ENCODE measurements at regions not wholly inside any gene's neighbourhood (a gene's known extent, or its start where the extent isn't known, plus 50 kb on each side); places are given as distances from the start of the nearest gene placed in this dataset.

DNA sequence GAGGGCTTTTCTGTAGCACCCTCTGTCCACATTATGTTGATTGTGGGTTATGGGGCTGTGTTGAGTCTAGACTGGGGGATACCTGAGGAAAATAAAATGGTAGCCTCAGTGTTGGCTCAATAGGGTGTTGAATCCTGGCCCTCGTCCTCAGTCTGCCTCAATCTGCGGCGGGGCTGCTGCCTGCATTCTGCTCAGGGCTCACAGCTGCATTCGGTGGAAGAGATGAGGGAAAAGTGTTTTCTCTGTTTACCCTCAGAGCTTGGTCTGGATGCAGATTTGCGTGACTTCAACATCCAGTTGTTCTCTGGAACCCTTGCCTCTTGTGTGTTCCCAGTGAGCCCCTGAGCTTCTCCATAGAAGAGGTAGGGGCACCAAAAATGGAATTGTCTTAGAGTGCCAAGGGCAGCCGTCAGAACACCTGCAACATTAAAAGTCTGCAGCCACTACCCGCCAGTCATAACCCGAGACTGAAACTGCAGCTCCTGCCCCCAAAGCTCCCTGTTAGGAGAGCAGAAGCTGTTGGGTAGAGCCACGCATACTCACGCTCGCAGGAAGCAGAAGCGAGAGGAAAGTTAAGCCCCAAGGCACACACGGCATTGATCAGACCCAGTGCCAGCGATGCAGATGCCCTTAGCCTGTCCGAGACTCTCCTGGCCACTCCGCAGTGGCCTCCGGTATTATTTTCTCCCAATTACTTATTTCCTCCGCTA is 215.3 kb upstream of the C1orf174 start:
- TF ChIP-seq, protein P1, sequence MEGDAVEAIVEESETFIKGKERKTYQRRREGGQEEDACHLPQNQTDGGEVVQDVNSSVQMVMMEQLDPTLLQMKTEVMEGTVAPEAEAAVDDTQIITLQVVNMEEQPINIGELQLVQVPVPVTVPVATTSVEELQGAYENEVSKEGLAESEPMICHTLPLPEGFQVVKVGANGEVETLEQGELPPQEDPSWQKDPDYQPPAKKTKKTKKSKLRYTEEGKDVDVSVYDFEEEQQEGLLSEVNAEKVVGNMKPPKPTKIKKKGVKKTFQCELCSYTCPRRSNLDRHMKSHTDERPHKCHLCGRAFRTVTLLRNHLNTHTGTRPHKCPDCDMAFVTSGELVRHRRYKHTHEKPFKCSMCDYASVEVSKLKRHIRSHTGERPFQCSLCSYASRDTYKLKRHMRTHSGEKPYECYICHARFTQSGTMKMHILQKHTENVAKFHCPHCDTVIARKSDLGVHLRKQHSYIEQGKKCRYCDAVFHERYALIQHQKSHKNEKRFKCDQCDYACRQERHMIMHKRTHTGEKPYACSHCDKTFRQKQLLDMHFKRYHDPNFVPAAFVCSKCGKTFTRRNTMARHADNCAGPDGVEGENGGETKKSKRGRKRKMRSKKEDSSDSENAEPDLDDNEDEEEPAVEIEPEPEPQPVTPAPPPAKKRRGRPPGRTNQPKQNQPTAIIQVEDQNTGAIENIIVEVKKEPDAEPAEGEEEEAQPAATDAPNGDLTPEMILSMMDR (IDR thresholded peaks at IDR 0.05; ENCODE audit: insufficient read depth, low read depth, low read length, missing control alignments), result no peak
- no peak overlapping the region for H3K4me3 ChIP-seq (ENCODE audit: low read depth, low read length)

DNA sequence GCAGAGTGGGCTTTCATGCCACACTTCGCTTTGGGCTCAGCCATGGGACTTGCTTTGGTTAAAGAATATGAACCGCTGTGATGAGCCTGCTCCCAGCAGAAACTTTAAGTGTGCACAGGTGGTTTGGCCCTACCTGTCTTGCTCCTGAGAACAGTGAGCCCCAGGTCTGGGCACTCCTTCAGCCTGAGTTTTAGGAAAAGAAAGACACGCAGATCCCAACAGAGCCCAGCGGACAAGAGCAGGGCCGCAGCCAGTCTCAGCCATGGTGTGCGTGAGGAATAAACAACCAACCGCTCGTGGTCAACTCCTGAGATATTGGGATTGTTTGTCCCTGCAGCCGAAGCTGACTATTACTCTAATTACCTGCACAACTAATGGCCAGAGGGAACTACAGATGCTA is 217.1 kb upstream of the C1orf174 start:
- DNase-seq (ENCODE audit: low read depth), result no peak
- TF ChIP-seq, protein P1 (IDR thresholded peaks at IDR 0.05; ENCODE audit: insufficient read depth, low read depth, low read length, missing control alignments), result no peak
- H3K4me3 ChIP-seq (ENCODE audit: low read depth, low read length), result no peak overlapping the region

More for the DNA sequence above, 215.3 kb upstream of the C1orf174 start:
- no peak for DNase-seq (ENCODE audit: low read depth)

DNA sequence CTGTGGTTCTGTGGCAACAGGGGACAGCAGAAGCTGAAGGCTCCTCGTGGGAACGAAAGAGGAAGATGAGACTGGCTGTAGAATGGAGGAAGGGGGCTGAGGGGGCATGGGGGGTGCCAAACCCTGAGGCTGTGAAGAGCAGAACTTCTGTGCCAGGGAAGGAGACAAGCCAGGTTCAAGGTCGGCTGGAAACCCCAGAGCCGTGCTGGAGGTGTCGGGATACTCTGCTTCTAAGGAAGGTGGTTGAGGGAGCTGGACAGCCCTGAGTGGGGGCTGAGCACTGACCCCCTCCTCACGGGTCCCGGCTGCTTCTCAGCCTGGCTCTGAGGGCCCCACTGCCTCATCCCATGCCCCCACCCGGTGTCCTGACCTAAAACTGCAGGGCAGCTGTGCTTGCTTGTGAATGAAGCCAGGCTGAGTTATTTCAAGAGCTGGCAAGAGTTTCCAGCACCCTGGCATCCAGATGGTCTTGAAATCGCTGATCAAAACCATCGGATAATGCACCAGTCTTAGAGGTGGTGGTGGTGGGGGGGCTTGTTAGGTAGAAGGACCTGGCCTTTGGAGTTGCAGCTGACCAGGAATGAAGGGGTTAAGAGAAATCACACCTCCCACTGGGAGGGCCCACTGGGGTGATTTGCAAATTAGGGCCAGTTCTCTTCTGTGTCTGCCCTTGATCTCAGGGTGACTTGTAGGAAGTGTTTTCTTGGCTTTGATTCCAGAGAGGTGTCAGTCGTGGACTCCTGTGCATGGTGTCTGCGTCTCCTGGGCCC is 218.9 kb upstream of the C1orf174 start:
- TF ChIP-seq, protein P1 (IDR thresholded peaks at IDR 0.05; ENCODE audit: insufficient read depth, low read depth, low read length, missing control alignments), result no peak
- no peak for DNase-seq (ENCODE audit: low read depth)

DNA sequence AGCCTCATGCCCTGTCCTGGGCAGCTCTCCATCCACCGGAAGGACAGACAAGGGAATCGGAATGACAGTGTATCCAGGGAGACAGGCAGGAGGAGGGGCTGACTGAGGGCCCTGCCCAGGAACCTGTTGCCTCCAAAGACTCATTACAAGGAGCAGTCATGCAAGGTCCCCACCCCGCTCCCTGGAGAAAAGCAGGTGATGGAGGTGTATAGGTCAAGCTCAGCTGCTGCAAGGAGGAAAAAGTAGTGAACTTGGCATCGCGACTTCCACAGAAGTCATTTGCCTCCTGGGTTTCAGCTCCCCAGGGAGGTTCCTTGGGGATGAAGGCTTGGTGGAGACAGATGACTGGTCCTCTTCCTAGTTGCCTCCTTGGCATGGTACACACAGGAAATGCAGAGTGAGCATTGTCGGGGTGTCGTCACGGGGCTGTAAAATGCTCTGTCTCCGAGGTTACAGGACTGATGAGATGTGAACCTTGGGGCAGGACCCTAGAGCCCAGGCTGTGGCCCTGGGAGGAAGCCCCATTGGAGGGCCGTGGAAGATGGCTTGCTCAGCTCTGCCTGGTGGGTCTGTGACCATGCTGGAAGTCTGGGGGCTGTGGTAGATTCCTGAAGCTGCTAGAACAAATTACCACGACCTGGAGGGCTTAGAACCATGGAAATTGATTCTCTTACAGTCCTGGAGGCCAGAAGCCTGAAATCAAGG is 219.6 kb upstream of the C1orf174 start:
- TF ChIP-seq, protein P1 (IDR thresholded peaks at IDR 0.05; ENCODE audit: insufficient read depth, low read depth, low read length, missing control alignments), result no peak
- H3K4me3 ChIP-seq (ENCODE audit: low read depth, low read length), result no peak overlapping the region
- DNase-seq (ENCODE audit: low read depth), result no peak

More for the DNA sequence above, 218.9 kb upstream of the C1orf174 start:
- H3K4me3 ChIP-seq (ENCODE audit: low read depth, low read length), result no peak overlapping the region

DNA sequence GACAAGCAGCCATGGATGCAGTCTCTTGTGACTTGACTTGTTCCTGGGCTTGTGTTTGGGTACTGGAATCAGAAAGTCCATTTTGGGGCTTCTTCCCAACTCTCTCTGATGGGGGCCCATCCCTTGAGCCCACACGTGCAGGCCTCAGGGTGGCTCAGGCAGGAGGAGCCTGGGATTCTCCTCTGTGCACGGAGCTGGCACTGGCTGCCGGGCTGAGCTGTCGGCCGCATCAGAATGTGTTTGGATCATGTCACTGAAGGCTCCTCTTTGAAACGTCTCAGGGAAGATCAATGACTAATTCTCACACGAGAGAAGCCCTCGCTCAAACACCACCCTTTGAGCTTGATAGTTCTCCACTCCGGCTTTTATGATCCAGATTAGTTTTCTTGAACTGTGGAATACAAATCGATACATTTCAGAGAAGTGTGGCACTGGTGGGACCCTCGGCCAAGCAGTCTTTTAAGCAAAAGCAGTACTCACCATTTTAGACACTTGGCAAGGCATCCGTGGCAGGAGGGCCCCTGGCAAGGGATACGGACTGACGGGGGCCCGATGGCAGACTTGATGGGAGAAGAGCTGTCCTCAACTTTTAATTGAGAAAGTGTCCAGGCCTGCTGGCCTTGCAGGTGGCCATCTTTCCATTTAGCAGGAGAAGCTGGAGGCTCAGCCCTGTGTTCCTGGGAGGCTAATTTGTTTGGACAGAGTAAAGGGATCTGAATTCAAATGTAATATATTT is 220.7 kb upstream of the C1orf174 start:
- TF ChIP-seq, protein P1 (IDR thresholded peaks at IDR 0.05; ENCODE audit: insufficient read depth, low read depth, low read length, missing control alignments), result no peak
- H3K4me3 ChIP-seq (ENCODE audit: low read depth, low read length), result no peak overlapping the region
- DNase-seq (ENCODE audit: low read depth), result no peak

DNA sequence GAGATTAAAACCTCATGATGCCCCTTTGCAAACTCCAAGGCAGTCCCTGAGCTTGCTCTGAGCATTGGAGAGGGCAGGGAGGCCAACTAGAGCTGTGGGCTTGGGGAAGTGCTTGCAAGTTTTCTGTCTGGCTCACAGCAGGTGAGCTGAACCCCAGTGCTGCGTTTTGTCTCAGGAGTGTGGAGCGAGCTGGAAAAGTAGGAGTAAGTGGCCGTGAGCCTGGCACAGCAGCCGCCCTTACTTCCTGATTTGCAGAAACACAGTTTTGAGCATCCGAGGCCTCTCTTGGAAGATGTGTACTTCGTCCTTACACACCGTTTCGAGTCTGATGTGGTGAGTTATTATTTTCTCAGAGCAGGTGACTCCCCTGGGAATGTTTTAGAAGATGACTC is 221.2 kb upstream of the C1orf174 start:
- no peak for DNase-seq (ENCODE audit: low read depth)
- TF ChIP-seq, protein P1 (IDR thresholded peaks at IDR 0.05; ENCODE audit: insufficient read depth, low read depth, low read length, missing control alignments), result no peak

More for the DNA sequence above, 221.2 kb upstream of the C1orf174 start:
- no peak overlapping the region for H3K4me3 ChIP-seq (ENCODE audit: low read depth, low read length)

Measured in GM12865 (cell line).